ENCODE measurements at regions not wholly inside any gene's neighbourhood (a gene's known extent, or its start where the extent isn't known, plus 50 kb on each side); places are given as distances from the start of the nearest gene placed in this dataset.
A peak's percentile ranks its signal among the peaks of the same experiment; 100 is the strongest.

- TF ChIP-seq TFAP4 (IDR thresholded peaks at IDR 0.05; ENCODE audit: borderline replicate concordance, low read depth) (no peak), USF2 (IDR thresholded peaks at IDR 0.05; ENCODE audit: low read depth, low read length) (no peak), USF2 (CRISPR knock-in tag; IDR thresholded peaks at IDR 0.05; ENCODE audit: borderline replicate concordance) (no peak), ERF (CRISPR knock-in tag; IDR thresholded peaks at IDR 0.05) (no peak), ZNF773 (CRISPR knock-in tag; IDR thresholded peaks at IDR 0.05; ENCODE audit: borderline replicate concordance) (no peak)
Observed at GRCh38 chr3:28076246-28076645, 165.2 kb upstream of the CMC1 start (continued).

GRCh38 chr3:28077572-28077971, 163.8 kb upstream of the CMC1 start:
- H3K4me1 ChIP-seq (ENCODE audit: insufficient read depth, low read length), result no peaks in the 10 kb centered on the region
- in situ Hi-C loops (cut with HindIII; ENCODE audit: extremely low pct_ligation_motif_present, low pct_unique_long_range_greater_than_20kb) (no loop called here), intact Hi-C loops (cut with micrococcal nuclease; ENCODE audit: unreplicated experiment) (loop anchor here (1.0 to 10.0 kb wide), 2 partner anchors 209 to 247 kb away; no protein-coding TSS in a partner anchor)
- no peak overlapping the region for H3K4me2 ChIP-seq (ENCODE audit: low read depth, low read length)
- no peak overlapping the region for H2AFZ ChIP-seq (ENCODE audit: low read length)
- H3K79me2 ChIP-seq (ENCODE audit: insufficient read depth, low read length), result no peaks in the 10 kb centered on the region
- H3K36me3 ChIP-seq (replicated peaks in 1 of 2; ENCODE audit: control insufficient read depth in 1 of 2, insufficient read depth in 2 of 2, low read length in 2 of 2), result no peaks in the 10 kb centered on the region
- 34% methylated on average over 7 of the region's 7 CpGs for WGBS (ENCODE audit: low lambda C conversion rate)
- no TSS peak for BruUV-seq (replicated peaks)
- H4K20me1 ChIP-seq (ENCODE audit: insufficient read depth, low read length), result no peaks in the 10 kb centered on the region
- ChIA-PET POLR2A (no interaction called here), CTCF (ENCODE audit: low intra/inter-chr PET ratio, low total read pairs) (interaction anchor here (1.2 kb wide), 1 partner anchor 251 kb away, joined by 4 read pairs; no protein-coding TSS in a partner anchor)
- H3K4me3 ChIP-seq (replicated peaks in 1 of 3; ENCODE audit: insufficient read depth in 1 of 3, low read depth in 2 of 3, low read length in 3 of 3), result no peak overlapping the region
- no peaks in the 10 kb centered on the region for H3K9me3 ChIP-seq (ENCODE audit: low read length)
- no peaks in the 10 kb centered on the region for H3K27me3 ChIP-seq (ENCODE audit: control insufficient read depth in 1 of 2, insufficient read depth in 2 of 2, low read length in 2 of 2)
- H3K9ac ChIP-seq (ENCODE audit: insufficient read depth, low read depth, low read length), result no peak overlapping the region
- DNase-seq (ENCODE audit: low spot score) (peak; percentile 25), ATAC-seq (peak; percentile 86), FAIRE-seq (no peak)
- no peak overlapping the region for H3K27ac ChIP-seq (ENCODE audit: extremely low read length, insufficient read depth, low read length)
- TF ChIP-seq STAG1 (CRISPR knock-in tag; IDR thresholded peaks at IDR 0.05) (peak; percentile 45), SRSF9 (IDR thresholded peaks at IDR 0.05; ENCODE audit: borderline replicate concordance, insufficient read depth, low read depth, low read length, poor library complexity, severe bottlenecking) (no peak), MIXL1 (CRISPR knock-in tag; IDR thresholded peaks at IDR 0.05) (no peak), ZNF570 (CRISPR knock-in tag; IDR thresholded peaks at IDR 0.05; ENCODE audit: borderline replicate concordance) (no peak), ARNT2 (CRISPR knock-in tag; IDR thresholded peaks at IDR 0.05; ENCODE audit: low read depth) (no peak), FOSL2 (CRISPR knock-in tag; IDR thresholded peaks at IDR 0.05) (peak; percentile 51), ZNF530 (CRISPR knock-in tag; IDR thresholded peaks at IDR 0.05; ENCODE audit: low read depth) (no peak), PLRG1 (conservative IDR thresholded peaks at IDR 0.05) (no peak), CTCF (CRISPR knock-in tag; IDR thresholded peaks at IDR 0.05) (peak; percentile 38), ZNF280B (CRISPR knock-in tag; IDR thresholded peaks at IDR 0.05; ENCODE audit: borderline replicate concordance) (no peak)

All from HepG2 (cell line).